MV-4-11 (cell line): ENCODE measurements at regions not wholly inside any gene's neighbourhood (a gene's known extent, or its start where the extent isn't known, plus 50 kb on each side); places are given as distances from the start of the nearest gene placed in this dataset.
"Not testable (repeated sequence)": the region's sequence is repeated elsewhere in the genome, so short reads cannot be mapped to it uniquely, and the experiment has no call there.

Experiments
- DNase-seq: peaks from one replicate; lab custom pipeline; 2025; lab: John Stamatoyannopoulos, UW

- DNase-seq: no peak
Measured at GRCh38 chr2:64918220-64918886, 70.8 kb upstream of the SLC1A4 start.

DNA sequence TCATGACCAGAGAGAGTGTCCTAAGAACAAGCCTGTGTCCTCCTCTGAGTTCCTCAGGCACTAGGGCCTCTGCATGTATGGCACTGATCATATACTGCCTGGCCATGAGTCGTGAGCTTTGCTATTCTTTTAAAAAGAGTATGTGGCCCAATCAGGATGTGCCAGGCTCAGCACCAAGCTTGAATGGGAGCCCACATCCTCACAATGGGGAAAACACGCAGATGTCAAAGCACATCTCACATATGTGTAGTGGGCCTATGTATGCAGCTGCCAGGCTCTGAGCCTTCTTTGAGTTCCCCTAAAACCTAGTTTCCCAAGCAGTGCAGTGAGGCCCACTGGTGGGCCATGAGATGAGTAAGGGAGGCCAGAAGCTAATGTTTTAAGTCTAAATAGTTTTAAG is 69.9 kb upstream of the SLC1A4 start:
- DNase-seq: no peak

GRCh38 chr2:64922482-64923384 is 66.5 kb upstream of the SLC1A4 start:
- no peak for DNase-seq

GRCh38 chr2:64923385-64923710 is 65.9 kb upstream of the SLC1A4 start:
- no peak for DNase-seq

DNA sequence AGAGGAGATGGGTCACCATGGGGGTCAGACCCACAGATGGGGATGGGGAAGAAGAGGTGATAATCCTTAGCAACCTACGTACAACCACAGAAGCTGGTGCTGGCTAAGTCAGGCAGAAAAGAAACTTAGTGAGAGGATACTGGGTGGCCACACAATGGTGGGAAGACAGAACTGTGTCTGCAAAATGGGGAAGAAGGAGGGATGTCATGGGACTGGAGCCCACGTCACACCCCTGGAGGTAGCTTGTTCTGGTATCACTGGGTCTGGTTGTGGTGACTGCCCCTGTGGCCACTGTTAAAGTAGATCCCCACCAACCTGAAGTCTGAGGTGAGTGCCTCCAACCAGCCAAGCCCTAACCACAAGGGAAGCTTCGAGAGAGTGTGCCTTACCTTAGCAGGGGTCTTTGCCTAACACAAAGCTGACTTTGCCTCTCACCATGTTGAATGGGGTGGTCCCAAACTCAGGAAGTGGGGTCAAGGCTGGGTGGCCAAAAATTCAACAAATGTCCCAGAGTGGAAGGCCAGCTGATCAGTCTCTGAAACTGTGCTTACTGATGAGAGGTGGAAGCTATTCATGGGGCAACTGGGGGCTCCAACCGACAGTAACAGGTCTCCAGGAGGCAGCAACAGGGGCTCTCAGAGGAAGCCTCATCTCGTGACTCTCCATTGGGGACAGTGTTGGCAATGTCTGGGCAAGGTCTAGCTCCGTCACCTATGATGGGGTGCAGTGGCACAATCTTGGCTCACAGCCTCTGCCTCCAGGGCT is 64.8 kb upstream of the SLC1A4 start:
- DNase-seq: peak; percentile 55

GRCh38 chr2:64925930-64926722 is 63.1 kb upstream of the SLC1A4 start:
- not testable (repeated sequence) for DNase-seq

DNA sequence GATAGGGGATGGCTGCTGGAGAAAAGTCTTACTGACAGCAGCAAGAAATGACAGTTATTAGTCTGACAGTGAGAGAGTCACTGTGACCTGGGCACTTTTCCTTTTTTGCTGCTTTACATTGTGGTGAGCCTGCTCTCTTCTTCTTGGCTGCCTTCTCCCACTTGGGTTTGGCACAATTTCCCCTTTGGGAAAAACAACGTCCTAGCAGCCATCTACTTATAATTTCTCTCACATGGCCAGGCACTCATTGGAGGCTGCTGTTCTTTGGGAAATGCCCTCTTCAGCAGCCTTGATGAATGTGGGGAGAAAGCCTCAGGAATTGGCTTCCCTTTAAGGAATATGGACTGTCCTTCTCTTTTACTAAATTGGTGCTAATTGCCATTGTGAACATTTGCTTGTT is 60.4 kb upstream of the SLC1A4 start:
- no peak for DNase-seq

GRCh38 chr2:64929333-64929732 is 59.9 kb upstream of the SLC1A4 start:
- DNase-seq: peak; percentile 76

- DNase-seq: no peak
Measured at GRCh38 chr2:64930258-64930671, 58.9 kb upstream of the SLC1A4 start.

- no peak for DNase-seq
Measured at GRCh38 chr2:64931246-64932115, 57.7 kb upstream of the SLC1A4 start.

GRCh38 chr2:64932116-64932370 is 57.2 kb upstream of the SLC1A4 start:
- no peak for DNase-seq

GRCh38 chr2:64932371-64933216 is 56.6 kb upstream of the SLC1A4 start:
- DNase-seq: peak; percentile 99

- no peak for DNase-seq
Measured at GRCh38 chr2:64934530-64934929, 54.7 kb upstream of the SLC1A4 start.

DNA sequence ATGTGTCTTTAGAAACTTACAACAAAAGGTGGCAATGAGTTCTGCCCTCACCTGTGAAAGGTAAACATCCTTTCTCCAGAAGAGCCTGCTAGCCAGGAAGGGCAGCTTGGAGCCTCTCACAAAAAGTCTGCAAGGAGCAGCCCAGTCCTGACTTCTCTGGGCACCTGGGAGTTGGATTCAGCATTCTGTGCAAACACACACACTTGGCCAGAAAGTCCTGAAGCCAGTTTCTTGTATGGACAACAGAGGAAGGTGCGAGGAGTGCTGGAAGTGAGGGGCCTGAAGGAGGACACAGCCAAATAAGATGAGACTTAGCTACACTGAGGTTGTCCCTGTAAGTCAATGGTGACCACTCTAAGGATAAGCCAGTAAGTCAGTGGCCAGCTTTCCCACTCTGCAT is 52.4 kb upstream of the SLC1A4 start:
- no peak for DNase-seq

DNA sequence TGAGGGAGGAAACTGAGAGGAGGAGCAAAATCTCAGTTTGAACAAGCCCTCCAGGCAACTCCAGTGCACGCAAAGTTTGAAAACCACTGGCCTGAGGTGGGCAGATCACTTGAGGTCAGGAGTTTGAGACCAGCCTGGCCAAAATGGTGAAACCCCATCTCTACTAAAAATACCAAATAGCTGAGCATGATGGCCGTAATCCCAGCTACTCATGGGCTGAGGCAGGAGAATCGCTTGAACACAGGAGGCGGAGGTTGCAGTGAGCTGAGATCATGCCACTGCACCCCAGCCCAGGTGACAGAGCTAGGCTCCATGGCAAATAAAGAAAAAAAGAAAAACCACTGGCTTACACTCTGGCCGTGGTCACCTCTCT is 51.9 kb upstream of the SLC1A4 start:
- DNase-seq: not testable (repeated sequence)

DNA sequence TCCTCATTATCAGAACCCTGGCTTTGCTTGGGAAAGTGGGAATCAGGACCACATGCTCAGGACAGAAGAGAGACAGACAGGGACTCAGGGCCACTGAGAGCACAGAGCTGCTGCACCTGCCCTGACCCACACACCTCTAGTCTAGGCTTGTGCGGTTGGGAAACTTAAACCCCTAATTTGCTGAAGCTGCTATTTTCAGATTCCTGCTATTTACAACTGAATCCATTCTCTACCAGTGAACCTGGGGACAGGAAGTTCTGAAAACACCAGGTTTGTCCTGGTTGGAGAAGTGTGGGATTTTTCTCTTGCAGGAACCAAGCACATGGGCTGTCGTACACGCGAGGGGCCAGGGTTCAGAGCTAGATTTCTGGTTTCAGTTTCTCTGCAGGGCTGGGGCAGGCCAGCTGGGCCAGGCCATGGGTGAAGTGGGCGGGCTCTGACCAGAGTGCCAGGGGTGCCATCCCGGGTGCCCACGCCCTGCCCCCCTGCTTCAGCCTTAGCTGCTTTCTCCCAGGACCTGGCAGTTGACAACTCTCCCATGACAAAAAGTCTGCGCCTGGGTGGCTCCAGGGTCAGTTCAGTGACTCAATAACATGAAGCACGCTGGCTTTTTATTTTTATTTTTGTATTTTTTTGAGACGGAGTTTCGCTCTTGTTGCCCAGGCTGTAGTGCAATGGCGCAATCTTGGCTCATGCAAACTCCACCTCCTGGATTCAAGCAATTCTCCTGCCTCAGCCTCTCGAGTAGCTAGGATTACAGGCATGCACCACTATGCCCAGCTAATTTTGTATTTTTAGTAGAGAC is 51.3 kb upstream of the SLC1A4 start:
- DNase-seq: peak; percentile 83

DNA sequence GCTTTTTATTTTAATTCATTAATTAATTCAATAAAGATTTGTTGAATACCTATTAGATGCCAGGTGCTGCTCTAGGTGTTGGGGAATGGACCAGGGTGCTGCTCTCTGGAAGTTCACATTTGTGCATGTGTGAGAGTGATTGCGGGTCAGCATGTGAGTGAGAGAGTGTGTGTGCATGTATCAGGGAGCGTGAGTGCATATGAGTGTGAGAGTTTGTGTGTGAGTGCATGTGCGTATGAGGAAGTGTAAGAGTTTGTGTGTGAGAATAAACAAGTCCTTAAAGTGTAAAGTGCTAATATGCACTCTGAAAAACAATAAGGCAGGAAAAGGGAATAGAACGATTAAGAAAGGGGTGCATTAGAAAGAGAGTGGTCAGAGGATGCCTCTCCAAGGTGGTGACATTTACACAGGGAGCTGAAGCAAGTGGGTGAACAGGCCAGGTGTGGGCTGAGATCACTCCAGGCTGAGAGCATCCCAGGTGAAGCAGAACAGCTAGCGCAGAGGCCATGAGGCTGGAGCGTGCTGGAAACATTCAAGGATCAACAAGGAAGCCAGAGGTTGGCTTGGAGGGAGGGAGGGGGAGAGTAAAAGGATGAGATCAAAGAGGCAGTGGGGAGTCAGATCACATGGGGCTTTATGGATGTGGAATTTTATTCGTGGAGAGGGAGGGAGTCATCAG is 50.5 kb upstream of the SLC1A4 start:
- no peak for DNase-seq

GRCh38 chr2:64939332-64939917 is 49.8 kb upstream of the SLC1A4 start:
- DNase-seq: no peak
